Thoracic aorta (tissue), 2 donors: ENCODE measurements at regions not wholly inside any gene's neighbourhood (a gene's known extent, or its start where the extent isn't known, plus 50 kb on each side); places are given as distances from the start of the nearest gene placed in this dataset.

Experiments
- ATAC-seq: fragments of 150-250 bp; one replicate; pipeline ENCODE4 v1.8.0; 2017; ENCODE audit warnings: low read depth; ENCODE audit not compliant: insufficient number of reproducible peaks, low FRiP score
- DNase-seq: peaks from one replicate; pipeline ENCODE4 v3.0.0-alpha.2; 2020; ENCODE audit warnings: low spot score
- H3K27ac ChIP-seq, 2 donors: fragments of 200-600 bp; sonication (generic); 1 replicate in 1 of 2; 2 replicates in 1 of 2; pipeline ENCODE4 v1.5.1; 2016; ENCODE audit warnings: mild to moderate bottlenecking in 2 of 2, moderate library complexity in 2 of 2
- H3K27me3 ChIP-seq: fragments of 200-600 bp; sonication (generic); replicated peaks from 2 replicates; pipeline ENCODE4 v1.6.0; 2016; ENCODE audit warnings: mild to moderate bottlenecking; ENCODE audit not compliant: insufficient read depth
- H3K36me3 ChIP-seq: fragments of 200-600 bp; sonication (generic); one replicate; pipeline ENCODE4 v1.5.1; 2016
- H3K4me1 ChIP-seq, 2 donors: fragments of 200-600 bp; sonication (generic); 1 replicate in 1 of 2; 2 replicates in 1 of 2; pipeline versions ENCODE4 v1.5.1 to v1.6.0; 2016; ENCODE audit warnings: low read depth in 2 of 2, mild to moderate bottlenecking in 1 of 2; ENCODE audit not compliant: control insufficient read depth in 1 of 2
- H3K4me3 ChIP-seq: fragments of 200-600 bp; sonication (generic); 2 replicates; pipeline ENCODE4 v1.5.1; 2016; ENCODE audit warnings: mild to moderate bottlenecking
- H3K9me3 ChIP-seq: fragments of 200-600 bp; sonication (generic); 2 replicates; pipeline ENCODE4 v1.5.1; 2016
- CTCF ChIP-seq: fragments of 200-600 bp; sonication (generic); IDR thresholded peaks from one replicate; pipeline ENCODE4 v1.5.1; 2019; ENCODE audit warnings: antibody characterized with exemption

- H3K36me3 ChIP-seq, result no peaks in the 10 kb centered on the region
- H3K4me3 ChIP-seq, result no peak overlapping the region
Measured at GRCh38 chr10:1980459-1980858, 243.1 kb upstream of the ADARB2 start.

DNA sequence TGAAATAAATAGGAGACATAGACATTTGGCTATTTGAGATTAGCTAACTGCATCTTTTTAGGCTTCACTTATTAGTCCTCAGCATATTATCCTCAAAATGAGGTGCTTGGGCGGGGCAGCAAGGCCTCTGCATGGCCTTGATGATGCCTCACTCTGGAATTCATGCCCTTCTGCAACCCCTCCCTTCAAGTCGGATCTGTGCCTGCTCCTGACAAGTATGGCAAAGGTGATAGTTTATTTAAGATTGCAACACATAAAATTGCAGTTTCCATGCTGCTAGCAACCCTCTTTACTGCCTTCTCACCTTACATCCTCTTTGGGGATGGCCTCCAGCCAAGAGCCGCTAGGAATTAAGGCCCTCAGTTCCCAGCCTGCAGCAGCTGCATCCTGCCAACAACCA, 241.3 kb upstream of the ADARB2 start:
- Histone ChIP-seq H3K36me3 (no peaks in the 10 kb centered on the region), H3K27ac (no peak overlapping the region), H3K4me1 (no peaks in the 10 kb centered on the region), H3K4me3 (no peak overlapping the region), H3K9me3 (no peaks in the 10 kb centered on the region), H3K27me3 (no peaks in the 10 kb centered on the region)
- no peak for TF ChIP-seq CTCF
- no peak for DNase-seq
- no peak for ATAC-seq

More at GRCh38 chr10:1980459-1980858, 243.1 kb upstream of the ADARB2 start:
- no peak overlapping the region for H3K27ac ChIP-seq
- ATAC-seq (no peak), DNase-seq (no peak)
- H3K4me1 ChIP-seq, result no peaks in the 10 kb centered on the region
- TF ChIP-seq CTCF, result no peak
- no peaks in the 10 kb centered on the region for H3K9me3 ChIP-seq
- H3K27me3 ChIP-seq, result no peaks in the 10 kb centered on the region

DNA sequence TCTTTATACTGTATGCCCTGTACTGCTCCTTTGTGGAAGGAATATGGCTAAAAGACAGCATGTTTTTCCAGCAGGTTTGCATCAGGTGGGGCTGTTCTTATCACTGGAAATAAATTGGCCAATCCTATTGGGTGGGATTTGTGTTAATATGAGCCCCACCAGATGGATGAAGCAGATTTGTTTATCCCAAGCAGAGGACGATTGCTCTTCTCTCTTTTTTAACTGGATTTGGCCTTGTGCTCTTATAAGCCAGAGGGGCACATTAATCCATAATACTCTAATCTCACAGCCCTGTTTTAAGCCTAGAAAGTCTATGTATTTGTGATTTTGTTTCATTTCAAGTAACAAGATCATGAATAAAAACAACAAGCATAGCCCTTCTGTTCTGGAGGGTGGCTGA, 240.1 kb upstream of the ADARB2 start:
- Histone ChIP-seq H3K27me3 (no peaks in the 10 kb centered on the region), H3K9me3 (no peaks in the 10 kb centered on the region), H3K4me1 (no peaks in the 10 kb centered on the region), H3K4me3 (no peak overlapping the region), H3K36me3 (no peaks in the 10 kb centered on the region), H3K27ac (no peak overlapping the region)
- ATAC-seq (no peak), DNase-seq (no peak)
- no peak for TF ChIP-seq CTCF

DNA sequence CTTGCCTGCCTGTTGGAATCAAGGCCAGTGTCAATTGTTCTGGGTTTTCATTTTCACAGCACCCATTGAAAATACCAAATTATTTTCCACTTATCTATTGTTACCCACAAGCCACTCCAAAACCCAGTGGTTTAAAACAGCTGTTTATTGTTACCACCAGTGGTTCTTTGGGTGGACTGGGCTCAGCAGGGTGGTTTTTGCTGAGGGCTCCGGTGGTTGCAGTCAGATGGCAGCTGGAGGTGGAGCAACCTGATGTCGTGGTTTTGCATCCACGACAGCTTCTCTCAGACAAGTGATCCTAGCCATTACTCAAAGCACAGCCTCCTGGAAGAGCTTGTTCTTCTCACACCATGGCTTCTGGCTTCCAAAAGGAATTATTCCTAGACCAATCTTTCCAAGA, 235.1 kb upstream of the ADARB2 start:
- ATAC-seq, result no peak
- Histone ChIP-seq H3K36me3 (no peaks in the 10 kb centered on the region), H3K4me3 (no peak overlapping the region), H3K27me3 (no peaks in the 10 kb centered on the region), H3K9me3 (no peaks in the 10 kb centered on the region), H3K4me1 (no peaks in the 10 kb centered on the region), H3K27ac (no peak overlapping the region)
- no peak for TF ChIP-seq CTCF
- DNase-seq, result no peak

DNA sequence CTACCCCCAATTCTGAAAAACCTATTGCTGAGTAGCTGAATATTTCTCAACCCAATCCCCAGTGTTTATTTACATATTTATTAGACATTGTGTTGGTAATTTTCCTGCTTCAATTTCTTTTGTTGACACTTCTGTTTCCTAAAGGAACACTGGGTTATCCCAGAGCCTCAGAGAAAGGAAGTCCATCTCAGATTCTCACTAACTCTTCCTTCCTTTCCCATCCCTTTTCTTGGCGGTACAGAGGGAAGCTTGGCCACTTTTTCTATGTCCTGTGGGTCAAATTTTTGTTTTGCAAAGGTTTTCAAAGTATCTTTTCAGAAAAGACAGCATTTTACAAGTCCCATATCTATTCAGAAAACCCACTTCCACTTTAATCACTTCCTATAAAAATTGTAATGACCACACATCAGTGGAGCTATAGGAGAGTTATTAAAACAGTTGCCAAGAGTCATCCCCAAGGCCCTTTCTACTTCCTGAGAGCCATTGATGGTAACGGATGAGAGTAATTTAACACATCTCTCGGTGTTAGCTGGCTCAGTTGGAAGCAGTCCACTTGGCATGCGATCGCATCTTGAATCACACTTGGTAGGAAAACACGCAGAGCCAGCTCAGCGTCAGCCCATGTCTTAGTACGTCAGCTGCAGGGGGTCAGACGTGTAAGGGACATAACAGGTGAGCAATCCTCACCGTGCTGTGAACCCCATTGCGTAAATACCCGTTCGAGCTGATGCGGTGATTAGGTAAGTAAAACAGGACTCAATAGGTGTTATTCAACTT, 231.1 kb upstream of the ADARB2 start:
- no peaks in the 10 kb centered on the region for H3K9me3 ChIP-seq
- DNase-seq (no peak), ATAC-seq (no peak)
- H3K4me1 ChIP-seq, result no peaks in the 10 kb centered on the region
- no peak overlapping the region for H3K4me3 ChIP-seq
- no peak for TF ChIP-seq CTCF
- H3K27me3 ChIP-seq, result no peaks in the 10 kb centered on the region
- H3K27ac ChIP-seq, result no peak overlapping the region
- no peaks in the 10 kb centered on the region for H3K36me3 ChIP-seq
